GM18909 (cell line): ENCODE measurements at regions not wholly inside any gene's neighbourhood (a gene's known extent, or its start where the extent isn't known, plus 50 kb on each side); places are given as distances from the start of the nearest gene placed in this dataset.
"Not testable (repeated sequence)": the region's sequence is repeated elsewhere in the genome, so short reads cannot be mapped to it uniquely, and the experiment has no call there.

Source experiments
- ATAC-seq: cut with Tn5 transposase; IDR thresholded peaks from one replicate; pipeline ENCODE4 v1.9.1; 2021; ENCODE audit warnings: mild to moderate bottlenecking; ENCODE audit not compliant: unreplicated experiment, poor library complexity

DNA sequence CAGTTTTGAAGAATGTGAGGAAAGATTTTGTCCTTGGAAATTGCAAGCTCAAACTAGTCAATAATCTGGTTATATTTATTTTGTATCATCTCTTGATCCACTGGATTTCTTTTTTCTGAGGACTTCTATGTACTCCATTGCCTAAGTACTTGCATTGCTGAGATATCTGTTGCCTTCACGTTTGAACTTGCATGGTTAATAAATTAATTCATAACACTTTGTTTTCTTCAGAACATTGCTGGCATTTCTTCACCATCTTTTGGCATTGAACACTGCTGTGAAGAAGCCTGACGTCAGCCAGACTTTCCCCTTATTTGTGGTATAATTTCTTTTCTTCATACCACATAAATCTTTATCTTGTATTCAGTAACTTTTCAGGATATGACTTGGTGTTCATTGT, 246.0 kb upstream of the KIF2A start:
- no peak for ATAC-seq

- ATAC-seq, result no peak
Measured at GRCh38 chr5:62065050-62065449, 241.0 kb upstream of the KIF2A start.

DNA sequence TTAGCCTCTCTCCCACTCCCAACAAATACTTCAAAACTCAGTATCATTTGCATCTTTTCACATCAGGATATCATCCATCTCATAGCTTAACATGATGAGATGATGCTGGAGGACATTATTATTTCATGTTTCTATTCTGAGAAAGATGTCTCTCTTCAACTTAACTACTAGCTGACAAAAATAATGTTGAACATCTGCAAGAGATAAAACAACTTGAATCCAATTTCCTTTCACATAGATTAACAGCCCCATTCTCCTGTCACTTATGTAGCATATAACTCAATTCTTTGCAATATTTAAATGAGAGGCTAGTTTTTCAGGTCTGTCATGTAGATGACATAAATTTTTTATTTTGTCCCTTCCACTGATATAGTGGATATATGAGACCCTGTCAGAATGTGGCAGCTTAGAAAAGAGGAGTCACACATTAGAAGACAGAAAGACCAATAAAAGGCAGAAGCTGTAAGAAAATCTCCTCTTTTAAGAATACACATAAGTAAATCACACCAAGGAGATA, 239.2 kb upstream of the KIF2A start:
- no peak for ATAC-seq

GRCh38 chr5:62068554-62068953, 237.5 kb upstream of the KIF2A start:
- no peak for ATAC-seq

GRCh38 chr5:62077387-62077786, 228.6 kb upstream of the KIF2A start:
- ATAC-seq, result no peak

GRCh38 chr5:62077823-62078550, 228.0 kb upstream of the KIF2A start:
- no peak for ATAC-seq

DNA sequence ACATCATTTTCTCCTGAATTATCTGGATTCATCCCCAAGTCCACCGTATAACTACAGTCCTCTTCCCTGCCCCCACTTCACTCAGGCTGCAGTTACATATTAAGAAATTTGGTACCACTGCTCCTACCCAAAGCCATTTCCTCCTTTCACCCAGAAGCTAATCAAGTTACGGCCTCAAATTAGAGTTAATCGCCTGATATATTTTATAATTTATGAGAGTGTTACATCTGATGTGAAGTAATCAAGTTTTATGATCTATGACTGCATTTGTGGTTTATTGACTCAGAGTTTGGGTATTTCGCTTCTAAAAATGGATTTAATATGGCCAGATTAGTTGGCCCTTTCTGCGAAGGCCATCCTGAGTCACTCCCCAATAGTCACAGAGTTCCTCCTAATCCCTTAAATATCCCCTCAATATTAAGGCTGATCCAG, 223.6 kb upstream of the KIF2A start:
- no peak for ATAC-seq

DNA sequence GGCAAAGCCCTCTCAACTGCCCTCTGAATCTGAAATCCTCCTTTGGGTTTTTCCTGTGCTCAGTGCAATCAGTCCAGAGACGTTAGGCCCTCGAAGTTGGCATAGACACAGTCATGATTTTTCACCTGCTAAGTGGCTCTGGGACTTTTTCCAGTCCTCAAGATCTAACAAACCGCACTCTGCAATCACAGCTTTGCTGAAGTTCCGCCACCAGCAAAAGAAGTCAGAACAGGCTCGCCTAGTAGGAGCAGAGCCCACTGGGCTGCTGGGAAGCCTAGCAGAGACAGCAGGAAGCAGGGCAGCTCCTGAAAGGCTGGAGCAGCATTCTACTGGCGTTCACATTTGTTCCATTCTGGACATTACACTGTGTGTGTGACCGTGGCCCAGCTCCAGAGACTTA, 222.8 kb upstream of the KIF2A start:
- no peak for ATAC-seq

- no peak for ATAC-seq
Measured at GRCh38 chr5:62083661-62084060, 222.3 kb upstream of the KIF2A start.

DNA sequence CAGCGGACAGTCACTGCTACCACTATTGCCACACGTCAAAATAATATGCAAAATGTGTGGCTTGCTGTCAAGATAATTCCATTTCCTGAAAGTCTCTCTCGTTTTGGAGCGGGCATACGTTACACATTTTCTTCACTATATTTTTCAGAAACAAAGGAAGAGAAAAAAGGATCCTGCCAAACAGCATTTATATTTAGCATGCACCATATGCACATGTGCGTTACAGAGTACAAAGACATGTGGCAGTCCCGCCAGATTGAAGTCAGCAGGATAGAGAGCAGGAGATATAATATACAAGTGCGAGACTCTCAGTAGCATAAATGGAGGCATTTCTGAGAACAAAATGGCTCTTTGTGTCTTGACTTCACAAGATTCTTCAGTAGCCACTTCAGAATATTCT, 221.6 kb upstream of the KIF2A start:
- ATAC-seq, result no peak

DNA sequence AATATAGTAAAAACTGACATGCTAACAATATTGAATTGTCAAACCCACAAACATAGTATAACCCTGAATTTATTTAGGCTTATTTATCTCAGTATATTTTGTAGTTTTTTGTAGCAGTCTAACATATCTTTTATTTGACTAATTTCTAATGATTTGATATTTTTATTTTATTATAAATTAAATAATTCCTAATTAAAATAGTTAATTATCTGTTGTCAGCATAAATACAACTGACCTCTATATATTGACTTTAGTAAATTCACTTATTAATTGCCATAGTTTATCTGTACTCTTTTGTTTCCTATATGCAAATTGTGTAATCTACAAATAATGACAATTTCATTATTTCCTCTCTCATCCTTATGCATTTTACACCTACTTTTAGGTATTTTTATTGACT, 215.1 kb upstream of the KIF2A start:
- ATAC-seq, result no peak

DNA sequence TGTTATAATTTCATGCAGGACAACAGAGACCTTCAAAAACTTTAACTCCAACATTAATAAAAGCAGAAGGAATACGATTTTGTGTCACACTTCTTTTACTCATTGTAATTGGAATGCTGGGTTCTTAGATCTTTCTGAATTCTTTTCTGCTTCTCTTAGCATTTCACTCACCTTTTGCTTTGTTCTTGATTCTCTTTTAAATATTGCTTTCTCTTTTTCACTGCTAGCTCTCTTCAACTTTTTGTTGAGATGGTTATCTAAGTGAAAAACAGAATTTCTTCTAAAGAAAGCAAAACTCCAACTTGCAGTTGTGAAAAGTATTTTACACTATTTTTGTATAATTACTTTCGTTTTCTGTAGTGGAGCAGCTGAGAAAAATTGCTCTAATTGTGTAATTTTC, 212.6 kb upstream of the KIF2A start:
- ATAC-seq, result no peak

DNA sequence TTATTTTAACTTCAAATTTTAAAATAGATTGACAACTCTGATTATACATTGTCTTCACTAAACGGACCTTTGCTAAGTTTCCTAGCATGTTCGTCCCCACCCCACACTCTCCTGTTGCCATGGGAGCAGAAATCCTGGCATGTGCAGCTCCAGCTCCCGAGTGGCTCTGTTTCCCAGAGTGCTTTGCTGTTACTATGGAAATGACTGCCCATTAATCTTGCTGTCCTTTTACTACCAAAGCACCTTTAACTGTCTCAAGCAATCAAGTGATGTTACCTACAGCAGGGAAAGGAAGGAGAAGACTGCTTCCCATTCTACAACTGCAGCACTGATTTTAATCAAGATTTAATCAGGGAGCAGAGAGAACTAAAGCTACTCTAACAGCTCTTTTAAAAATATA, 212.0 kb upstream of the KIF2A start:
- ATAC-seq, result no peak

DNA sequence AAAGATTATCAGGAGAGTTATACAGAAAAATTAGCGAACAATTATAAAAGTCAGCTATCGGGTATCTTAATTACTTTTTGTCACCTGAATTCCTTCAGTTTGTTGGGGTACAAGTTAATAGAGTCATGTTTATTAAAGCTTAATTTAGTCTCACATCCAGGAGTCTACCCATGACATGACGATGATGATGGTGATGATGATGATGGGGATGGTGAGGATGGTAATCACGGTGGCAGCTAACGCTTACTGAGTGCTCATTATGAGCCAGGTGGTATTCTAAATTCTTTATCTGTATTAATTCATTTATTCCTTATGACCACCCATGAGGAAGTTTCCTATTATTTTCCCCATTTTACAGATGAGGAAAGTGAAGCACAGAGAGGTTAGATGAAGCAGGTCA, 208.6 kb upstream of the KIF2A start:
- no peak for ATAC-seq

DNA sequence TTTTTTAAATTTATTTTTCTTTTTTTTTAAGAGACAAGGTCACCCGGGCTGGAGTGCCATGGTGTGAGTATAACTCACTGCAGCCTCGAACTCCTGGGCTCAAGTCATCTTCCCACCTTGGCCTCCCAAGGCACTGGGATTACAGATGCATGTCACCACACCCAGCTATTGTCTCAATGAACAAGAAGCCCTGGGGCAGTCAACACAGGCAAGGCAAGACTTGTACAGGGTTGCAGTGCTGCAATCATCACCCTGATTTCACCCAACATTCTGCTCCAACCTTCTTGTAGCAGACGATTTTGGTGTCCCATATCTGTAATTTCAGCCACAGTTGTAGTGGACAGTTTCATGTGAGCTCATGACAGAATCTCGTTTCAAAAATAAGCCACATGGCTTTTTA, 205.8 kb upstream of the KIF2A start:
- no peak for ATAC-seq

- ATAC-seq, result not testable (repeated sequence)
Measured at GRCh38 chr5:62103863-62104262, 202.1 kb upstream of the KIF2A start.

DNA sequence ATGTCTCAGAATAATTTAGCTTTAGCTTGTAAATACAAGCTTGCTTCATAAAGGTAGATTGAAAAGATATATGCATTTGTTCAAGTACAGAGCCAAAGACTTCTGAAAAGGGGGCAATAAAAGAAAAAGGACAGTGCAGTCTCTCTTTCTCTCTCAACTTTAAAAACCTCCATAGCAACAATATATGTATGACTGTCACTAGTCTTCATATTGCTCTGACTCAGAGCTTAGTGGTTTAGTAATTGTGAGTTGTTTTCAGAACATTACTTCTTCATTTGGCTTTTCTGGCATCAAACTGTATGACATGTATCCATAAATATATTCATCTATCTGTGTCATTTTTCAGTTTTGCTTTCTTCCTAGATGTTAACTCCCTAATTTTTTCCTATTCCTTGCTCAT, 194.6 kb upstream of the KIF2A start:
- no peak for ATAC-seq

- ATAC-seq, result no peak
Measured at GRCh38 chr5:62112689-62113228, 193.2 kb upstream of the KIF2A start.

- no peak for ATAC-seq
Measured at GRCh38 chr5:62115014-62115413, 191.0 kb upstream of the KIF2A start.

GRCh38 chr5:62124266-62124665, 181.7 kb upstream of the KIF2A start:
- ATAC-seq, result no peak

GRCh38 chr5:62126090-62126489, 179.9 kb upstream of the KIF2A start:
- no peak for ATAC-seq

GRCh38 chr5:62127098-62127736, 178.8 kb upstream of the KIF2A start:
- ATAC-seq, result no peak
